HuH-7 (cell line): ENCODE measurements at regions not wholly inside any gene's neighbourhood (a gene's known extent, or its start where the extent isn't known, plus 50 kb on each side); places are given as distances from the start of the nearest gene placed in this dataset.

Experiments
- DNase-seq: peaks from one replicate; pipeline ENCODE4 v3.0.0; 2011; ENCODE audit warnings: low spot score

DNA sequence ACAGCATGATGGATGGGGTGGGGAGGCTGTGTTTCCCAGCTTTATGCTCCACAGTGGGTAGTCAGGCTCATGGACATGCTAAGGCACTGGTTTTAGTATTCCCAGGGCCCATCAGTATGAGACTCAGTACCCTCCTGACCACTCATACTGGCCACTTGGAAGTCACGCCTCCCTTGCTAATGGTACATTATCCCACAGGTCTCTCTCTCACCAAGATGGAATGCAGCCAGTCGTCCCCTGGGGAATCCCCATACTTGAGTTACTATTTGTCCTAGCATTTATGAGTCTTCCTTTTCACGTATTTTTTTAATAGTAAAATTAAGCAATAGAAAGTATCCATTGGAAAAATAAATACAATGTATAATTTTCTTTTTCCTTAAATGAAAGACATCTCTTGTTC is 80.6 kb upstream of the TBX20 start:
- no peak for DNase-seq

DNA sequence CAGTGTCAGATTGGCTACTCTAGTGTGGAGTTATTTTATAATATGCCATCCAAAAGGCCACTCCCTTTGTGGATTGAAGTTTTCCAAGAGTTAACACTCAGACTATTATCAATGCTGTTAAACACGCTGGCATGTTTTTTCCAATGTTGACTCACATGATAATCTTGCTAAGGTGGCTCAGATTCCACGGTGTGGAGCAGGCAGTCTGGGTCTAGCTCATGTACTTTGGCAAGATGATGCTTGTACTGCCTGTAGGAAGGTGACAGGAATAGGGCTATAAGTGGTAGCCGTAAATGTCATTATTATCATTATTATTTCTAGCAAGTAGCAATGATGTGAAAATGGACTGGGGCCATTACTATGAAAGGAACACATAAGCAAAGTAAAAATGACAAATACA is 79.4 kb upstream of the TBX20 start:
- DNase-seq: no peak

DNA sequence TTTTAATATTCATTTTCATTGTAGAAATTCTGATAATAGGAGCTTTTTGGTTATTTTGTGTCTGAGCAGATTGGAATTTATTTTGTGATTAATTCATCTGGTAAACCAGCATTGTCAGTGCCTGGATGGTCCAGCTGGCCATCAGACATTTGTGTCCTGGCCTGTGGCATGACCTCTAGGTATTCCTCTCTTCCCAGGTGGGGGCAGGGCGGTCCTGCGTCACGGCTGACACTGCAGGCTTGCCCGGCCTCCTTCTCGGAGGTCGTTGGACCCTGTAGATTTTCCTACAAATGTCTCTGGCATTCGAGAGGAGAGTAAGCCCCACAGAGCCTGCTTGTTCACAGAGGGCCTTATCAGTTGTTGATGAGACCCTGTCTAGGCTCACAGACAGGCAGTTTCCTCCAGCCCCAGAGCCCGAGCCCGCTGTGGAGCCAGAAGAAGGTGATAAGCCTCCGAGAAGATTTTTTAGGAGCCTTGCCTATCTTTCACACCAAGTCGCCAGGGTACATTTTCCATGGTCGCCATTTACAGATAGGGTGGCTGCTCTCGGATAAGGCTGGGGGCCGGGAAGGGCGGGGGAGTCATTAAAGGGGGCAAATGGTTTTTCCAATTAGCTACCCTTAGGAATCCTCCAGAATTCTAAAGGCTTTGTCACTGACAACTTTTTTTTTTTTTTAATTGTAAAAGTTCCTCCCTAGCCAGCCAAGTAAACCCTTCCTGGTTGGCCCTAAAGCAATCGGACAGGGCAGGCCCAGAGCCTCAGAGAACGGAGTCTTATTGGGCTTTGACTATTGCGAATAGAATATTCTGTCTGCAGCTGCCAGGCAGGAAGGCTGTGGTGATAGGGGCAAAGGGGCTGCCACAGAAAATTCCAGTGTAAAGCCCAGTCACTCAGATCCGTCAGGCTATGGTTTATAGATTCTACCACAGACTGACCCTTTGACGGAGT is 78.1 kb upstream of the TBX20 start:
- no peak for DNase-seq

DNA sequence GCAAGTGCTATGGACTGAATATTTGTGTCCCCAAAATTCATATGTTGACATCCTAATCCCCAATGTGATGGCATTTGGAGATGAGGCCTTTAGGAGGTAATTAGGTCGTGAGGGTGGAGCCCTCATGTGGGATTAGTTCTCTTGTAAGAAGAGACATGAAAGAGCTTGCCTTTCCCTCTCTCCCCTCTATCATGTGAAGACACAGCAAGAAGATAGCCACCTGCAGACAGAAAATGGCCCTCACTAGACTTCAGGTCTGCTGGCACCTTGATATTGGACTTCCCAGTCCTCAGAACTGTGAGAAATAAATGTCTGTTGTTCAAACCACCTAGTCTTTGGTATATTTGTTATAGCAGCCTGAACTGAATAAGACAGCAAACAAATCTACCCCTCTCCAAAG is 75.1 kb upstream of the TBX20 start:
- DNase-seq: no peak

DNA sequence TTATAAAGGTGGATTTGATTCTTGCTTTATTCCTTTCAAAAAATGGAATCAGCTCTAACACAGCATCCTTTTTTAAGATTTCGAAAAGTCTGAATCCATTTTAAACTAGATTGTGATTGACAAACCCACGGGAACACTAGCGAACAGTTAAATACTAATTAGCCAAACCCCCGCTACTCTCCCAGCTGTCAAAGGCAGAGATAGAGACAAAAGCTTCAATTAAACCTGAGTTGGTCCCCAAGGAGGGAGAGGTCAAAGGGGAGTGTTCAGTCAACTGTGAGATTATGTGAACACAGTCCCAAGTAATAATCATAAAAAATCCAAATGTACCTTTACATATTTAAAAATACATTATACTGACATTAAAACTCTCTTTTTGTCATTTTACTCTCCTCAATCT is 65.7 kb upstream of the TBX20 start:
- DNase-seq: no peak

DNA sequence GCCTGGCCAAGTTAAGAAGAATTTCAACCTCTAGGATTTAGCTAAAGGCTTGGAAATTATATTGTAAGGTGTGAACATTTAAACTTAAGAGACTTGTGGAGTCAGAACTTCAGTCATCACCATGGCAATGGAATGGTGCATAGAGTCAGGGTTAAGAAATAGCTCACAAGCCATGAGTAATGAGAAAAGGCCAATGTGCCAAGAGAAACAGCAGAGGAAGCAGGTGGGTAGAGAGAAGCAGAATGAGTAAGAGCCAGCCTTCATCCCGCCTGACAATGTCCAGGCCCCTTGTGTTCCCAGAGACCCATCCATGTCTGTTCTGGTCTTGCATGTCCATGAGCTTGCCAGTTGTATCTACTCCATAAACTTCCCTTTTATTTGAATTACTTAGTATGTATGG is 62.6 kb upstream of the TBX20 start:
- no peak for DNase-seq

DNA sequence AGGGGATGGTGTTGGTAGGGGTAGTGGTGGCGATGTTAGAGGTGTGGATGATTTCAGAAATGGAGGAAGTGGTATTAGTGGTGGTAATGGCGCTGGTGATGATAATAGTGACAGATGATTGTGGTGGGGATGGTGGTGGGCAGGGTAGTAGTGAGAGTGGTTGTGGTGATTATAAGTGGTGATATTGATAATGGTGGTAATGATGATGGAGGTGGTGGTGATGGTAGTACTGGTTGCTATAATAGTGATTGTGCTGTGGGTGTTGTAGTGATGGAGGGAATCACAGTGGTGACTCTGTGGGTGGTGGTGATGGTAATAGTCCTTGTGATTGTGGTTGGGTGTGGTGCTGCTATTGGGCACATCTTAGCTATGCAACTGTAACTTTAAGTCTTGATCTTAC is 61.6 kb upstream of the TBX20 start:
- DNase-seq: no peak

DNA sequence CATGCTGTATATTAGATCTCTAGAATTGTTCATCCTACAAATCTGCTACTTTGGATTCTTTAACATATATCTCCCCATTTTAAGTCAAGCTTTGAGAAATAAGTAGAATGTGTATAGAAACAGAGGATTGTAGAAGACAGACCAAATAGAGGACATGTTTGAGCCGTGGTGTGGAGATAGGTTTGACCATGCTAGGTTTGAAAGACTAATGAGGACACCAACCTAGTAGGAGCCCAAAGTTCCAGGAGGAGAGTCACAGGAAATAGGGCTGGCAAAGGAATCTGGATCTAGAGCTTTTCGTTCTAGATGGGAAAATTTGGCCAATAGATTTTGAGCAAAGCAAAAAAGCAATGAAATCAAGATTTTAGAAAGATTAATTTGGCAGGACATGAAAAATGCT is 60.5 kb upstream of the TBX20 start:
- DNase-seq: no peak

DNA sequence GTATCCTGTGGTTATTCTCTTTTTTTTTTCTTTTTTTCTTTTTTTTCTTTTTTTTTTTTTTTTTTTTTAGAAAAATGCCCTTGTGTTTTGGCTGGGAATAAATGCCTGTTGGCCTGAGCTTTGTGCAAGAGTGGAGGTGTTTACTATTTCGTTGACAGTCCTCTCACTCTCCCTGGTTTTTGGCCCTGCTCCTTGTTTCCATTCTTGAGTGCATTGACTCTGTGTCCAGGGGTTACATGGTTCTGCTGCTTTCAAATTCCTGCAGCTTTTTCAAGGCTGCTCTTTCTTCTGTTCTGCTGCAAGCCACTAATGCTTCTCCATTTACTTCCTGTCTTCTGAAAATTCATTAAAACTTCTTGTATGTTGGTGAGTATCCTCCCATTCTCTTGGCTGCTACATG is 59.7 kb upstream of the TBX20 start:
- no peak for DNase-seq
